ENCODE measurements at regions not wholly inside any gene's neighbourhood (a gene's known extent, or its start where the extent isn't known, plus 50 kb on each side); places are given as distances from the start of the nearest gene placed in this dataset.

DNA sequence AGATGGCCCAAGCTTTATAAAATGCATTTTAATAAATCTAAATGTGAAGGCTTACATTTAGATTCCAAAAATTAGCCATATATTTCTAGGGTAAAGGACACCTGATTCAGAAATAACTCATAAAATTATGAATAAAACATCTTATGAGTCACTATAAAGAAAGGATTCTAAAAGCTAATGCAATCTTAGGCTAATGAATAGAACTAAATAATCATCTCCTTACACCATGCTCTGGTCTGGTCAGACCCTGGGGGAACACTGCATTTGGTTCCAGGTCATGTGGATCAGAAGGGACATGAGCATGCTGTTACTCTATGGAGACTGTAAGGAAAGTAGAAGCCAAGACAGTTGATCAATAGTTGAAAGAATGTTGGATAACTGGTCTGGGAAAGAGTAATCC lies 370.4 kb downstream of the NDFIP2 start:
- no peaks in the 10 kb centered on the region for H3F3A ChIP-seq (ENCODE audit: insufficient read depth, low read depth)
- DNase-seq, result no peak
- no TSS peak for BruUV-seq (replicated peaks)
- ChIA-PET CTCF (no interaction called here), POLR2A (ENCODE audit: unreplicated experiment) (no interaction called here)
- no peaks in the 10 kb centered on the region for H3K27me3 ChIP-seq (ENCODE audit: insufficient read depth, low read depth)
- H3K9me3 ChIP-seq (ENCODE audit: insufficient read depth, low read depth), result no peaks in the 10 kb centered on the region
- intact Hi-C loops (cut with micrococcal nuclease; ENCODE audit: unreplicated experiment), result no loop called here
- no peak overlapping the region for H3K27ac ChIP-seq
- no peaks in the 10 kb centered on the region for H3K36me3 ChIP-seq (ENCODE audit: low read depth)
- H4K20me1 ChIP-seq (ENCODE audit: insufficient read depth), result no peaks in the 10 kb centered on the region
- H3K4me3 ChIP-seq, result no peak overlapping the region
- TF ChIP-seq EZH2 (IDR thresholded peaks at IDR 0.05; ENCODE audit: low read depth), result no peak
- TF ChIP-seq, protein P1, sequence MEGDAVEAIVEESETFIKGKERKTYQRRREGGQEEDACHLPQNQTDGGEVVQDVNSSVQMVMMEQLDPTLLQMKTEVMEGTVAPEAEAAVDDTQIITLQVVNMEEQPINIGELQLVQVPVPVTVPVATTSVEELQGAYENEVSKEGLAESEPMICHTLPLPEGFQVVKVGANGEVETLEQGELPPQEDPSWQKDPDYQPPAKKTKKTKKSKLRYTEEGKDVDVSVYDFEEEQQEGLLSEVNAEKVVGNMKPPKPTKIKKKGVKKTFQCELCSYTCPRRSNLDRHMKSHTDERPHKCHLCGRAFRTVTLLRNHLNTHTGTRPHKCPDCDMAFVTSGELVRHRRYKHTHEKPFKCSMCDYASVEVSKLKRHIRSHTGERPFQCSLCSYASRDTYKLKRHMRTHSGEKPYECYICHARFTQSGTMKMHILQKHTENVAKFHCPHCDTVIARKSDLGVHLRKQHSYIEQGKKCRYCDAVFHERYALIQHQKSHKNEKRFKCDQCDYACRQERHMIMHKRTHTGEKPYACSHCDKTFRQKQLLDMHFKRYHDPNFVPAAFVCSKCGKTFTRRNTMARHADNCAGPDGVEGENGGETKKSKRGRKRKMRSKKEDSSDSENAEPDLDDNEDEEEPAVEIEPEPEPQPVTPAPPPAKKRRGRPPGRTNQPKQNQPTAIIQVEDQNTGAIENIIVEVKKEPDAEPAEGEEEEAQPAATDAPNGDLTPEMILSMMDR (conservative IDR thresholded peaks at IDR 0.05), result no peak
- H3K4me1 ChIP-seq (replicated peaks; ENCODE audit: insufficient read depth), result no peaks in the 10 kb centered on the region
- no peaks in the 10 kb centered on the region for H3K79me2 ChIP-seq (ENCODE audit: low read depth)
- H3K4me2 ChIP-seq, result no peak overlapping the region
- H2AFZ ChIP-seq, result no peak overlapping the region
- no peaks in the 10 kb centered on the region for H3K9me2 ChIP-seq (ENCODE audit: insufficient read depth)

- no TSS peak for BruUV-seq (replicated peaks)
- DNase-seq, result no peak
- no peaks in the 10 kb centered on the region for H3F3A ChIP-seq (ENCODE audit: insufficient read depth, low read depth)
- H3K4me2 ChIP-seq, result no peak overlapping the region
- ChIA-PET POLR2A (ENCODE audit: unreplicated experiment) (no interaction called here), CTCF (no interaction called here)
- no peaks in the 10 kb centered on the region for H3K79me2 ChIP-seq (ENCODE audit: low read depth)
- no peak overlapping the region for H3K4me3 ChIP-seq
- intact Hi-C loops (cut with micrococcal nuclease; ENCODE audit: unreplicated experiment), result no loop called here
- no peak overlapping the region for H2AFZ ChIP-seq
- TF ChIP-seq, protein P1 (conservative IDR thresholded peaks at IDR 0.05), result no peak
- TF ChIP-seq EZH2 (IDR thresholded peaks at IDR 0.05; ENCODE audit: low read depth), result no peak
- H3K9me3 ChIP-seq (ENCODE audit: insufficient read depth, low read depth), result no peaks in the 10 kb centered on the region
- no peaks in the 10 kb centered on the region for H3K9me2 ChIP-seq (ENCODE audit: insufficient read depth)
- no peaks in the 10 kb centered on the region for H3K4me1 ChIP-seq (replicated peaks; ENCODE audit: insufficient read depth)
- H3K36me3 ChIP-seq (ENCODE audit: low read depth), result no peaks in the 10 kb centered on the region
- no peaks in the 10 kb centered on the region for H4K20me1 ChIP-seq (ENCODE audit: insufficient read depth)
- H3K27me3 ChIP-seq (ENCODE audit: insufficient read depth, low read depth), result no peaks in the 10 kb centered on the region
- H3K27ac ChIP-seq, result no peak overlapping the region
Measured at GRCh38 chr13:79847882-79848592, 367.1 kb downstream of the NDFIP2 start.

DNA sequence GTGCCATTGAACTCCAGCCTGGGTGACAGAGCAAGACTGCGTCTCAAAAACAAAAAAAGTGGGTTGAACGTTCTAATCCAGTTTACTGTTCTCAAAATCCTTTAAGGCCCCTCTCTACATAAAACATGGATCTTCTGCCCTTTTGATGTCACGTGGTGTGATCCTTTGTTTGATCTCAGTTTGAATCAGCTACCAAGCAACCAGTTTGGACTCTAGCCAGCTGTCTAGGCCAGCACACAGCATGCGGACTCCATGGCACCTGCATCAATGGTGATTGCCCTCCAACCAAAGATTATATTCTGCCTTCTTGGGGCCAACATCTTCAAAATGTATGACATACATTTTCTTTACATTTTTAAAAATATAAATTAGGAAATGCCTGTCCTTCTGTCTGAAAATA lies 365.4 kb downstream of the NDFIP2 start:
- ChIA-PET POLR2A (ENCODE audit: unreplicated experiment) (no interaction called here), CTCF (no interaction called here)
- H3K9me2 ChIP-seq (ENCODE audit: insufficient read depth), result no peaks in the 10 kb centered on the region
- no peaks in the 10 kb centered on the region for H3K4me1 ChIP-seq (replicated peaks; ENCODE audit: insufficient read depth)
- no peaks in the 10 kb centered on the region for H3K9me3 ChIP-seq (ENCODE audit: insufficient read depth, low read depth)
- H3K4me2 ChIP-seq, result no peak overlapping the region
- H3K4me3 ChIP-seq, result no peak overlapping the region
- intact Hi-C loops (cut with micrococcal nuclease; ENCODE audit: unreplicated experiment), result no loop called here
- no peaks in the 10 kb centered on the region for H3K79me2 ChIP-seq (ENCODE audit: low read depth)
- H3K27me3 ChIP-seq (ENCODE audit: insufficient read depth, low read depth), result no peaks in the 10 kb centered on the region
- no TSS peak for BruUV-seq (replicated peaks)
- H3K27ac ChIP-seq, result no peak overlapping the region
- H3K36me3 ChIP-seq (ENCODE audit: low read depth), result no peaks in the 10 kb centered on the region
- H4K20me1 ChIP-seq (ENCODE audit: insufficient read depth), result no peaks in the 10 kb centered on the region
- H3F3A ChIP-seq (ENCODE audit: insufficient read depth, low read depth), result no peaks in the 10 kb centered on the region
- TF ChIP-seq, protein P1 (conservative IDR thresholded peaks at IDR 0.05), result no peak
- DNase-seq, result no peak
- no peak overlapping the region for H2AFZ ChIP-seq
